HepG2 (cell line): ENCODE measurements at regions not wholly inside any gene's neighbourhood (a gene's known extent, or its start where the extent isn't known, plus 50 kb on each side); places are given as distances from the start of the nearest gene placed in this dataset.

Source experiments
- ELF1 ChIP-seq: sonication (generic); formaldehyde crosslinking; IDR thresholded peaks from 2 replicates; pipeline ENCODE4 v1.4.0; 2020; ENCODE audit warnings: missing genetic modification reagents
- EZH2 ChIP-seq: conservative IDR thresholded peaks from 2 replicates; pipeline ENCODE4 v1.6.1; 2012; ENCODE audit warnings: mild to moderate bottlenecking, low read depth, low read length, moderate library complexity
- HOXA3 ChIP-seq: sonication (generic); formaldehyde crosslinking; IDR thresholded peaks from 2 replicates; pipeline ENCODE4 v1.5.0; 2020; ENCODE audit warnings: missing genetic modification reagents
- NFE2L2 ChIP-seq: fragments of 150-350 bp; IDR thresholded peaks from 2 replicates; pipeline ENCODE4 v1.6.1; 2014; ENCODE audit warnings: low read length
- NONO ChIP-seq, 2 experiments: fragments of 450-650 bp in 1 of 2; sonication (generic) in 1 of 2; formaldehyde crosslinking in 1 of 2; IDR thresholded peaks in 1 of 2; conservative IDR thresholded peaks in 1 of 2; 2 replicates each; pipeline versions ENCODE4 v1.6.1 to v1.8.0; 2017 to 2022; ENCODE audit warnings: mild to moderate bottlenecking in 1 of 2, missing genetic modification reagents in 1 of 2, moderate library complexity in 1 of 2
- ZNF274 ChIP-seq: sonication (generic); formaldehyde crosslinking; IDR thresholded peaks from 2 replicates; pipeline ENCODE4 v1.5.1; 2020; ENCODE audit warnings: mild to moderate bottlenecking, missing genetic modification reagents
- ZSCAN20 ChIP-seq: sonication (generic); formaldehyde crosslinking; IDR thresholded peaks from 2 replicates; pipeline ENCODE4 v1.4.0; 2020; ENCODE audit warnings: missing genetic modification reagents, mild to moderate bottlenecking, borderline replicate concordance
- TF ChIP-seq, protein P1 (sequence below): sonication (generic); formaldehyde crosslinking; IDR thresholded peaks from 2 replicates; pipeline ENCODE4 v1.4.0; 2020; ENCODE audit warnings: missing genetic modification reagents
- TF ChIP-seq, protein P2 (sequence below): IDR thresholded peaks from 2 replicates; pipeline ENCODE4 v1.6.1; 2012; ENCODE audit warnings: inconsistent platforms
- TF ChIP-seq, protein P3 (sequence below): IDR thresholded peaks from 2 replicates; pipeline ENCODE4 v1.6.1; 2012; ENCODE audit warnings: low read length, improper control_type of control experiment

DNA sequence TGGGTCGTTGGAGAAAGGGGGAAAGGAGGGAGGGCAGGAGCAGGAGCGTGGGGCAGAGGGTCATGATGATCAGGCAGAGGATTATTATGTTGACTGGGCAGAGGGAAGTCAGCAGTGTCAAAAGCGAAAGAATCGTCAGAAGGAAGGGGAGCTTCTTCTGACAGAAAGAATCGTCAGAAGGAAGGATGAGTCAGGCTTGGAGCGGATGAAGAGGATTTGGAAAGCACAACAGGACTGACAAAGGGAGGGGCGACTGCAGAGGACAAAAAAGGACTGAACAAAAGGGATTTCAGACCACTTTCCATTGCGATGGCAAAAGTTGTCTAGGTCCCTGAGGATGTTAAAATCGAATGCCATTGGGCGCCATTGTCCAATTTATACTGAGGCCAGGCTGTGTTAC, 1053.5 kb downstream of the SI start:
- TF ChIP-seq, protein P1, sequence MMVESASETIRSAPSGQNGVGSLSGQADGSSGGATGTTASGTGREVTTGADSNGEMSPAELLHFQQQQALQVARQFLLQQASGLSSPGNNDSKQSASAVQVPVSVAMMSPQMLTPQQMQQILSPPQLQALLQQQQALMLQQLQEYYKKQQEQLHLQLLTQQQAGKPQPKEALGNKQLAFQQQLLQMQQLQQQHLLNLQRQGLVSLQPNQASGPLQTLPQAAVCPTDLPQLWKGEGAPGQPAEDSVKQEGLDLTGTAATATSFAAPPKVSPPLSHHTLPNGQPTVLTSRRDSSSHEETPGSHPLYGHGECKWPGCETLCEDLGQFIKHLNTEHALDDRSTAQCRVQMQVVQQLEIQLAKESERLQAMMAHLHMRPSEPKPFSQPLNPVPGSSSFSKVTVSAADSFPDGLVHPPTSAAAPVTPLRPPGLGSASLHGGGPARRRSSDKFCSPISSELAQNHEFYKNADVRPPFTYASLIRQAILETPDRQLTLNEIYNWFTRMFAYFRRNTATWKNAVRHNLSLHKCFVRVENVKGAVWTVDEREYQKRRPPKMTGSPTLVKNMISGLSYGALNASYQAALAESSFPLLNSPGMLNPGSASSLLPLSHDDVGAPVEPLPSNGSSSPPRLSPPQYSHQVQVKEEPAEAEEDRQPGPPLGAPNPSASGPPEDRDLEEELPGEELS = no peak
- TF ChIP-seq ELF1 (CRISPR knock-in tag) = no peak
- no peak for TF ChIP-seq EZH2
- TF ChIP-seq ZSCAN20 = no peak
- no peak for TF ChIP-seq ZNF274 (CRISPR knock-in tag)
- TF ChIP-seq, protein P2, sequence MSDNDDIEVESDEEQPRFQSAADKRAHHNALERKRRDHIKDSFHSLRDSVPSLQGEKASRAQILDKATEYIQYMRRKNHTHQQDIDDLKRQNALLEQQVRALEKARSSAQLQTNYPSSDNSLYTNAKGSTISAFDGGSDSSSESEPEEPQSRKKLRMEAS = no peak
- no peak for TF ChIP-seq NONO (IDR thresholded peaks at IDR 0.05)
- TF ChIP-seq NONO (CRISPR knock-in tag; conservative IDR thresholded peaks at IDR 0.05) = no peak
- TF ChIP-seq NFE2L2 = no peak
- no peak for TF ChIP-seq HOXA3 (CRISPR knock-in tag)
- TF ChIP-seq, protein P3, sequence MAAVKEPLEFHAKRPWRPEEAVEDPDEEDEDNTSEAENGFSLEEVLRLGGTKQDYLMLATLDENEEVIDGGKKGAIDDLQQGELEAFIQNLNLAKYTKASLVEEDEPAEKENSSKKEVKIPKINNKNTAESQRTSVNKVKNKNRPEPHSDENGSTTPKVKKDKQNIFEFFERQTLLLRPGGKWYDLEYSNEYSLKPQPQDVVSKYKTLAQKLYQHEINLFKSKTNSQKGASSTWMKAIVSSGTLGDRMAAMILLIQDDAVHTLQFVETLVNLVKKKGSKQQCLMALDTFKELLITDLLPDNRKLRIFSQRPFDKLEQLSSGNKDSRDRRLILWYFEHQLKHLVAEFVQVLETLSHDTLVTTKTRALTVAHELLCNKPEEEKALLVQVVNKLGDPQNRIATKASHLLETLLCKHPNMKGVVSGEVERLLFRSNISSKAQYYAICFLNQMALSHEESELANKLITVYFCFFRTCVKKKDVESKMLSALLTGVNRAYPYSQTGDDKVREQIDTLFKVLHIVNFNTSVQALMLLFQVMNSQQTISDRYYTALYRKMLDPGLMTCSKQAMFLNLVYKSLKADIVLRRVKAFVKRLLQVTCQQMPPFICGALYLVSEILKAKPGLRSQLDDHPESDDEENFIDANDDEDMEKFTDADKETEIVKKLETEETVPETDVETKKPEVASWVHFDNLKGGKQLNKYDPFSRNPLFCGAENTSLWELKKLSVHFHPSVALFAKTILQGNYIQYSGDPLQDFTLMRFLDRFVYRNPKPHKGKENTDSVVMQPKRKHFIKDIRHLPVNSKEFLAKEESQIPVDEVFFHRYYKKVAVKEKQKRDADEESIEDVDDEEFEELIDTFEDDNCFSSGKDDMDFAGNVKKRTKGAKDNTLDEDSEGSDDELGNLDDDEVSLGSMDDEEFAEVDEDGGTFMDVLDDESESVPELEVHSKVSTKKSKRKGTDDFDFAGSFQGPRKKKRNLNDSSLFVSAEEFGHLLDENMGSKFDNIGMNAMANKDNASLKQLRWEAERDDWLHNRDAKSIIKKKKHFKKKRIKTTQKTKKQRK = no peak
